Body of pancreas (tissue), 4 donors: ENCODE measurements at regions not wholly inside any gene's neighbourhood (a gene's known extent, or its start where the extent isn't known, plus 50 kb on each side); places are given as distances from the start of the nearest gene placed in this dataset.
"Not testable (repeated sequence)": the region's sequence is repeated elsewhere in the genome, so short reads cannot be mapped to it uniquely, and the experiment has no call there.

Experiments
- ATAC-seq: fragments of 150-250 bp; one replicate; pipeline ENCODE4 v1.9.1; 2016
- DNase-seq, 4 donors: peaks; one replicate each; pipeline ENCODE4 v3.0.0-alpha.2; 2019
- H3K27ac ChIP-seq, 4 donors: fragments of 200-600 bp; sonication (generic); 1 replicate in 3 of 4; 2 replicates in 1 of 4; pipeline versions ENCODE4 v1.5.1 to v1.6.1; 2016 to 2019; ENCODE audit warnings: mild to moderate bottlenecking in 1 of 4, mixed read lengths in 1 of 4, moderate library complexity in 1 of 4
- H3K27me3 ChIP-seq, 2 donors: fragments of 200-600 bp; sonication (generic); one replicate each; pipeline ENCODE4 v1.6.0; 2016; ENCODE audit warnings: mild to moderate bottlenecking in 1 of 2
- H3K36me3 ChIP-seq, 2 donors: fragments of 200-600 bp; sonication (generic); replicated peaks in 1 of 2; 2 replicates each; pipeline ENCODE4 v1.5.1; 2016; ENCODE audit warnings: low read depth in 2 of 2; ENCODE audit not compliant: insufficient read depth in 1 of 2
- H3K4me1 ChIP-seq: fragments of 200-600 bp; sonication (generic); one replicate; pipeline ENCODE4 v1.6.0; 2016
- H3K4me3 ChIP-seq, 2 donors: fragments of 200-600 bp; sonication (generic); 1 replicate in 1 of 2; 2 replicates in 1 of 2; pipeline ENCODE4 v1.5.1; 2016 to 2019
- H3K9me3 ChIP-seq, 3 donors: fragments of 200-600 bp; sonication (generic); 1 replicate in 2 of 3; 2 replicates in 1 of 3; pipeline ENCODE4 v1.5.1; 2016
- POLR2A ChIP-seq, 3 donors: fragments of 450-650 bp; IDR thresholded peaks; one replicate each; pipeline ENCODE4 v1.6.1; 2016; ENCODE audit warnings: antibody characterized with exemption in 3 of 3, mild to moderate bottlenecking in 2 of 3
- WGBS, 2 donors: methylation state at CpG; one replicate each; pipeline ENCODE4 v1.1.5; 2017; 5-methylcytosine and 5-hydroxymethylcytosine counted together
- intact Hi-C: fragments of 100-400 bp; cut with DNase I; formaldehyde crosslinking; loops from one replicate; pipeline ENCODE4 v1.15.1; 2023
- TF ChIP-seq, protein P1 (sequence below), 7 experiments: fragments of 450-650 bp in 4 of 7; fragments of 200-600 bp in 3 of 7; sonication (generic) in 3 of 7; IDR thresholded peaks; one replicate each; pipeline ENCODE4 v1.5.1; 2016 to 2019; ENCODE audit warnings: antibody characterized with exemption in 7 of 7

DNA sequence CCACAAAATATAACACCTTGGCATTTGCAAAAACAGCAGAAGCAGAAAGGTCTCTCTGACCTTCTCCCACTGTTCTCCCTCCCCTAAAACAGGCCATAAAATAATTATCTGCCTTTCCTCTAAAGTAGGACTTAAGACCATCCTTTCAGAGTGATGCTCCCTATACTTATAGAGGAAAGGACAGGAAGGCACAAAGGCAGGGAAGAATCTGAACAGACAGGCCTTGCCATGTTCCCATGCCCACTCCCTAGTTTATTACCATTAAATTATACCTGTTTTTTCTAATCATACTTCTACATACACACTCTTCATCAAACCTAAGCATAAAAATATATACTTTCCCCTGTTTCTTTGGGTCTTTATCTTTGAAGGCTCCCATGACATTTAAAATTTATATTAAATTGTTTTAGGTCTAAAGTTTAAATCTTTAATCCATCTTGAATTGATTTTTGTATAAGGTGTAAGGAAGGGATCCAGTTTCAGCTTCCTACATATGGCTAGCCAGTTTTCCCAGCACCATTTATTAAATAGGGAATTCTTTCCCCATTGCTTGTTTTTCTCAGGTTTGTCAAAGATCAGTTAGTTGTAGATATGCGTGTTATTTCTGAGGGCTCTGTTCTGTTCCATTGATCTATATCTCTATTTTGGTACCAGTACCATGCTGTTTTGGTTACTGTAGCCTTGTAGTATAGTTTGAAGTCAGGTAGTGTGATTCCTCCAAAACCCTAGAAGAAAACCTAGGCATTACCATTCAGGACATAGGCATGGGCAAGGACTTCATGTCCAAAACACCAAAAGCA lies 755.8 kb upstream of the ADGRB3 start:
- H3K4me3 ChIP-seq, H3K4me1 ChIP-seq, H3K36me3 ChIP-seq, ATAC-seq, intact Hi-C loops, DNase-seq, H3K27ac ChIP-seq, H3K9me3 ChIP-seq, H3K27me3 ChIP-seq: not testable (repeated sequence)
- WGBS, 2 donors = 92 to 96% methylated on average over 1 of the region's 1 CpG

DNA sequence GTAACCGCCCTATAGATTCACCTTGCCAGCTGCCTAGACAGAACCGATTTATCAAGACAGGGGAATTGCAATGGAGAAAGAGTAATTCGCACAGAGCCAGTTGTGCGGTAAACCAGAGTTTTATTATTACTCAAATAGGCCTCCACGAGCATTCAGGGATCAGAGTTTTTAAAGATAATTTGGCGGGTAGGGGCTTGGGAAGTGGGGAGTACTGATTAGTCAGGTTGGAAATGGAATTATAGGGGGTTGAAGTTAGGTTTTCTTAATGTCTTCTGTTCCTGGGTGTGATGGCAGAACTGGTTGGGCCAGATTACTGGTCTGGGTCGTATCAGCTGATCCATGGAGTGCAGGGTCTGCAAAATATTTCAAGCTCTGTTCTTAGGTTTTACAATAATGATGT lies 756.9 kb upstream of the ADGRB3 start:
- H3K4me3 ChIP-seq, ATAC-seq, DNase-seq, H3K27ac ChIP-seq, intact Hi-C loops, H3K4me1 ChIP-seq, H3K9me3 ChIP-seq, H3K36me3 ChIP-seq, H3K27me3 ChIP-seq: not testable (repeated sequence)
- whole genome bisulfite sequencing, 2 donors = 67 to 69% methylated on average over 7 of the region's 7 CpGs

DNA sequence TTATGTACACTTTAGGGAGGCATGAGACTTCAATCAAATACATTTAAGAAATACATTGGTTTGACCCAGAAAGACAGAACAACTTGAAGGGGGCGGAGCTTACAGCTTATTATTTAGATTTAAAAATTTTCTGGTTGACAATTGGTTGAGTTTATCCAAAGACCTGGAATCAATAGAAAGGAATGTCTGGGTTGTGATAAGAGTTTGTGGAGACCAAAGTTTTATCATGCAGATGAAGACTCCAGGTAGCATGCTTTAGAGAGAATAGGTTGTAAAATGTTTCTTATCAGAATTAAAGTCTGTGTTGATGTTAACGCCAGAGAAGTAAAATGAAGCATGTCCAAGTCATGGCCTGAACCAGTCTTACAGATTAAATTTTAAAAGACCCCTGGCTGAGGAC lies 757.8 kb upstream of the ADGRB3 start:
- H3K27ac ChIP-seq = no peak overlapping the region
- H3K4me1 ChIP-seq = no peaks in the 10 kb centered on the region
- H3K9me3 ChIP-seq = no peaks in the 10 kb centered on the region
- no peaks in the 10 kb centered on the region for H3K36me3 ChIP-seq
- H3K27me3 ChIP-seq = no peaks in the 10 kb centered on the region
- WGBS, 2 donors = 52 to 56% methylated on average over 2 of the region's 2 CpGs
- DNase-seq (no peak), ATAC-seq (no peak)
- TF ChIP-seq POLR2A (IDR thresholded peaks at IDR 0.05) = no peak
- TF ChIP-seq, protein P1, sequence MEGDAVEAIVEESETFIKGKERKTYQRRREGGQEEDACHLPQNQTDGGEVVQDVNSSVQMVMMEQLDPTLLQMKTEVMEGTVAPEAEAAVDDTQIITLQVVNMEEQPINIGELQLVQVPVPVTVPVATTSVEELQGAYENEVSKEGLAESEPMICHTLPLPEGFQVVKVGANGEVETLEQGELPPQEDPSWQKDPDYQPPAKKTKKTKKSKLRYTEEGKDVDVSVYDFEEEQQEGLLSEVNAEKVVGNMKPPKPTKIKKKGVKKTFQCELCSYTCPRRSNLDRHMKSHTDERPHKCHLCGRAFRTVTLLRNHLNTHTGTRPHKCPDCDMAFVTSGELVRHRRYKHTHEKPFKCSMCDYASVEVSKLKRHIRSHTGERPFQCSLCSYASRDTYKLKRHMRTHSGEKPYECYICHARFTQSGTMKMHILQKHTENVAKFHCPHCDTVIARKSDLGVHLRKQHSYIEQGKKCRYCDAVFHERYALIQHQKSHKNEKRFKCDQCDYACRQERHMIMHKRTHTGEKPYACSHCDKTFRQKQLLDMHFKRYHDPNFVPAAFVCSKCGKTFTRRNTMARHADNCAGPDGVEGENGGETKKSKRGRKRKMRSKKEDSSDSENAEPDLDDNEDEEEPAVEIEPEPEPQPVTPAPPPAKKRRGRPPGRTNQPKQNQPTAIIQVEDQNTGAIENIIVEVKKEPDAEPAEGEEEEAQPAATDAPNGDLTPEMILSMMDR (IDR thresholded peaks at IDR 0.05) = no peak
- intact Hi-C loops = no loop called here
- no peak overlapping the region for H3K4me3 ChIP-seq

DNA sequence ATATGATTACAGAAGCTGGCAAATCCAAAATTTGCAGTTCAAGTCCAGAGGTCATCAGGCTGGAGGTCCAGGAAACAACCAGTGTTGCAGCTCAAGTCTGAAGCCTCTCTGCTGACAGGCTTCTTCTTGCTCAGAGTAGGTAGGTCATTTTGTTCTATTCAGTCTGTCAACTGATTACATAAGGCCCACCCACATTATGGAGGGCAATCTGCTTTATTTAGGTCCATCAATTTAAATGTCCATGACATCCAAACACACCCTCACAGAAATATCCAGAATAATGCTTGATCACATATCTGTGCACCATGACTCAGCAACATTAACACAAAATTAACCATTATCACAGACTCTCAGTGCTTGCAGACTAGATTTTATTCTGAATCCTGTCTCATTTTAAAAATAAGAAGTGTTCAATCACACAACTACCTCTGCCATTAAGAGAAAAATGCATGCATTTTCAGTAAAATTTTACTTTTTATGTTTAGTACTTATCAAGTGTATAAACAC lies 759.2 kb upstream of the ADGRB3 start:
- no peaks in the 10 kb centered on the region for H3K4me1 ChIP-seq
- TF ChIP-seq, protein P1 (IDR thresholded peaks at IDR 0.05) = no peak
- no peak for TF ChIP-seq POLR2A (IDR thresholded peaks at IDR 0.05)
- H3K9me3 ChIP-seq = no peaks in the 10 kb centered on the region
- no peak for ATAC-seq
- H3K27me3 ChIP-seq = no peaks in the 10 kb centered on the region
- no peaks in the 10 kb centered on the region for H3K36me3 ChIP-seq
- no peak overlapping the region for H3K4me3 ChIP-seq
- intact Hi-C loops = no loop called here
- no peak overlapping the region for H3K27ac ChIP-seq
- DNase-seq = no peak

DNA sequence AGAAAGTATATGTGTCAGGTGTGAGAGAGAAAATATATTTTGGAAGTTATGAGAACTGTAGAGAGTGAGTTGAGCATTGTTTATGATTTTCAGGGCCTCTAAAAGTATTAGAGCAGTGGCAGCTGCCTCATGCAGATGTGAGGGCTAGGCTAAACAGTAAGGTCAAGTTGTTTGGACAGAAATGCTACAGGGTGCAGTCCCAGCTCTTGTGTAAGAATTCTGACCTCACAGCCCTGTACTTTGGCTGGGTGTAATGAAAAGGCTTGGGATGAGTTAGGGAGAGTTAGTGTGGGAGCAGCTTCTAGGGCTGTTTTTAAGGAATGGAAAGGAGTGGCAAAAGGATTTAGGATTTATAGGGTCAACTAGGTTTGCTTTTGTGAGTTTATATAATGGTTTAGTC lies 764.8 kb upstream of the ADGRB3 start:
- H3K36me3 ChIP-seq = no peaks in the 10 kb centered on the region
- ATAC-seq (no peak), DNase-seq (no peak)
- TF ChIP-seq, protein P1 (IDR thresholded peaks at IDR 0.05) = no peak
- TF ChIP-seq POLR2A (IDR thresholded peaks at IDR 0.05) = no peak
- H3K4me3 ChIP-seq = no peak overlapping the region
- no peaks in the 10 kb centered on the region for H3K4me1 ChIP-seq
- no peaks in the 10 kb centered on the region for H3K27me3 ChIP-seq
- no peak overlapping the region for H3K27ac ChIP-seq
- H3K9me3 ChIP-seq = no peaks in the 10 kb centered on the region
- intact Hi-C loops = no loop called here

DNA sequence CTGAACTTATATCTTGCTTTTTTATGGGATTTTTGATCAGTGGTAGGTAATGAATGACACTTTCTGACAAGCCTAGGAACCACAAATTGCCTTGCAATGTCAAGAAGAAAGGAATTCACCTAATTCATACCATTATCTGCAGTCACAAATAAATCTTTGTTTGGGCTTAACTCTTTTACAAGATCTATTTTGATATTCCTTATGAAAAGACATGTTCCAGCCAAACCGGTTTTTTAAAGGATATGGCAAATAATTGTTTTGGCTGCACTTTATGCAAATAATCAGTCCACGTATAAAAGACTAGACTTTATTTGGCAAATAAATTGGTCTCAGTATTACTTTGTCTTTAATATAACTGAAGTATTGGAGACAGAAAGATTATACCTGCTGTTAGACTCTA lies 771.7 kb upstream of the ADGRB3 start:
- intact Hi-C loops = no loop called here

More for the DNA sequence above, 771.7 kb upstream of the ADGRB3 start:
- Histone ChIP-seq H3K36me3 (no peaks in the 10 kb centered on the region), H3K4me1 (no peaks in the 10 kb centered on the region), H3K27ac (no peak overlapping the region), H3K4me3 (no peak overlapping the region), H3K27me3 (no peaks in the 10 kb centered on the region), H3K9me3 (no peaks in the 10 kb centered on the region)
- 22 to 32% methylated on average over 2 of the region's 2 CpGs for WGBS, 2 donors
- no peak for ATAC-seq
- DNase-seq = no peak
- TF ChIP-seq, protein P1 (IDR thresholded peaks at IDR 0.05) = no peak
- TF ChIP-seq POLR2A (IDR thresholded peaks at IDR 0.05) = no peak
